MM.1S (cell line): ENCODE measurements at regions not wholly inside any gene's neighbourhood (a gene's known extent, or its start where the extent isn't known, plus 50 kb on each side); places are given as distances from the start of the nearest gene placed in this dataset.

Experiments
- EZH2 ChIP-seq: fragments of 300-600 bp; sonication (generic); optimal IDR thresholded peaks from 2 replicates; pipeline ENCODE3; 2017; ENCODE audit warnings: low read depth, mild to moderate bottlenecking, antibody characterized with exemption, low read length, mixed read lengths
- EZH2phosphoT487 ChIP-seq: fragments of 300-600 bp; sonication (generic); IDR thresholded peaks from 2 replicates; pipeline ENCODE4 v1.6.1; 2018; ENCODE audit warnings: antibody characterized with exemption, low read length
- TF ChIP-seq, protein P1 (sequence below): fragments of 300-600 bp; sonication (generic); IDR thresholded peaks from 2 replicates; pipeline ENCODE4 v1.5.1; 2016; ENCODE audit warnings: antibody characterized with exemption, low read length, mixed read lengths

DNA sequence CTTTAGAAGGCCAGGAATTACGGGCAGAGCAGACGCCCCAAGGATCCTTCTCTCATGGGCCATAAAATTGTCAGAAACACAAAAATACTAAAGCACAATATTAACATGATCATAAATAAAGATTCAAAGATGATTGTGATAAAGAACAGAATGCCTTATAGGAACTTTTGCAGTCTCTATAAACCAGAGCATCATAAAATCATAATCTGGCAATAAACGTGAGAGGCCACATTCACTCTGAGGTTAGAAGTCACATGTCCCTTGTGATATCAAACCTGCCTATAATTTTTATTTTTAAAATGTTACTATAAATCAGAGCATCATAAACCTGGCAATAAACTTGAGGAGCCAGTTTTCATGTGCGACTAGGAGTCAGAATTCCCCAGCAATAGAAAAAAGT lies 100.5 kb downstream of the ZBTB18 start:
- TF ChIP-seq, protein P1, sequence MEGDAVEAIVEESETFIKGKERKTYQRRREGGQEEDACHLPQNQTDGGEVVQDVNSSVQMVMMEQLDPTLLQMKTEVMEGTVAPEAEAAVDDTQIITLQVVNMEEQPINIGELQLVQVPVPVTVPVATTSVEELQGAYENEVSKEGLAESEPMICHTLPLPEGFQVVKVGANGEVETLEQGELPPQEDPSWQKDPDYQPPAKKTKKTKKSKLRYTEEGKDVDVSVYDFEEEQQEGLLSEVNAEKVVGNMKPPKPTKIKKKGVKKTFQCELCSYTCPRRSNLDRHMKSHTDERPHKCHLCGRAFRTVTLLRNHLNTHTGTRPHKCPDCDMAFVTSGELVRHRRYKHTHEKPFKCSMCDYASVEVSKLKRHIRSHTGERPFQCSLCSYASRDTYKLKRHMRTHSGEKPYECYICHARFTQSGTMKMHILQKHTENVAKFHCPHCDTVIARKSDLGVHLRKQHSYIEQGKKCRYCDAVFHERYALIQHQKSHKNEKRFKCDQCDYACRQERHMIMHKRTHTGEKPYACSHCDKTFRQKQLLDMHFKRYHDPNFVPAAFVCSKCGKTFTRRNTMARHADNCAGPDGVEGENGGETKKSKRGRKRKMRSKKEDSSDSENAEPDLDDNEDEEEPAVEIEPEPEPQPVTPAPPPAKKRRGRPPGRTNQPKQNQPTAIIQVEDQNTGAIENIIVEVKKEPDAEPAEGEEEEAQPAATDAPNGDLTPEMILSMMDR = no peak
- TF ChIP-seq EZH2 (no peak), EZH2phosphoT487 (no peak)
